ENCODE measurements at regions not wholly inside any gene's neighbourhood (a gene's known extent, or its start where the extent isn't known, plus 50 kb on each side); places are given as distances from the start of the nearest gene placed in this dataset.

GRCh38 chr1:181347495-181348390 is 135.6 kb upstream of the CACNA1E start:
- no peak overlapping the region for H3K18ac ChIP-seq (ENCODE audit: low read depth, low read length)
- DNase-seq (no peak), ATAC-seq (ENCODE audit: low read depth) (no peak)
- in situ Hi-C loops (cut with MboI; ENCODE audit: low sequenced_read_pairs) (no loop called here), intact Hi-C loops (cut with micrococcal nuclease) (no loop called here), dilution Hi-C loops (cut with HindIII; ENCODE audit: low sequenced_read_pairs, unreplicated experiment) (no loop called here)
- no peaks in the 10 kb centered on the region; the same call in 1 of the 2 replicates for H3K27me3 ChIP-seq (ENCODE audit: control insufficient read depth, insufficient read depth, low read length)
- CTCF ChIA-PET = no interaction called here
- no peak overlapping the region for H3K9ac ChIP-seq (ENCODE audit: low read depth, low read length)
- POLR2A ChIA-PET (ENCODE audit: unreplicated experiment) = no interaction called here
- no peak overlapping the region for H4K8ac ChIP-seq (ENCODE audit: low read depth in 2 of 2, low read length in 2 of 2)
- no peak overlapping the region for H2AK5ac ChIP-seq (ENCODE audit: low read depth, low read length)
- WGBS, 2 experiments (ENCODE audit: extremely low coverage in 2 of 2, insufficient read length in 1 of 2) = 47% methylated on average over 6 of the region's 14 CpGs; no CpG with 5 or more reads in 1 of the 2 experiments
- H3K14ac ChIP-seq (replicated peaks; ENCODE audit: low read depth, low read length) = no peak overlapping the region
- no peak overlapping the region for H4K91ac ChIP-seq (ENCODE audit: insufficient read depth, low read depth, low read length)
- H3K4me1 ChIP-seq (ENCODE audit: control insufficient read depth, insufficient read depth, low read length) = no peaks in the 10 kb centered on the region
- H3K4ac ChIP-seq (ENCODE audit: low read depth, low read length) = no peak overlapping the region
- no peak overlapping the region for H3K23ac ChIP-seq (ENCODE audit: low read depth, low read length)
- no peak overlapping the region for H2BK5ac ChIP-seq (ENCODE audit: low read depth, low read length, poor library complexity, severe bottlenecking)
- no peak overlapping the region for H3K27ac ChIP-seq (ENCODE audit: insufficient read depth, low read length)
- H2BK15ac ChIP-seq (ENCODE audit: low read depth, low read length) = no peak overlapping the region
- BruUV-seq (replicated peaks) = no TSS peak
- H2AFZ ChIP-seq (replicated peaks; ENCODE audit: low read length, poor library complexity) = no peak overlapping the region
- no peak overlapping the region for H2BK20ac ChIP-seq (ENCODE audit: low read depth, low read length)
- H3K4me2 ChIP-seq (ENCODE audit: low read depth, low read length) = no peak overlapping the region
- no peak overlapping the region for H2BK120ac ChIP-seq (ENCODE audit: low read depth, low read length)
- no peaks in the 10 kb centered on the region for H3K9me3 ChIP-seq (ENCODE audit: control insufficient read depth, insufficient read depth, low read length)
- H3K9me1 ChIP-seq (ENCODE audit: insufficient read depth, low read length) = peaks cover 2% of the 10 kb centered on the region; the same call in 1 of the 2 replicates
- H3K4me3 ChIP-seq (ENCODE audit: insufficient read depth, low read depth, low read length) = no peak overlapping the region
- no peak overlapping the region for H3K56ac ChIP-seq (ENCODE audit: extremely low read depth, insufficient read depth, low read length)
- no peak overlapping the region for H4K5ac ChIP-seq (ENCODE audit: low read depth, low read length)
- no peaks in the 10 kb centered on the region; the same call in 1 of the 2 replicates for H4K20me1 ChIP-seq (ENCODE audit: insufficient read depth, low read length)
- no peaks in the 10 kb centered on the region for H3K79me1 ChIP-seq (ENCODE audit: low read depth in 1 of 2, low read length in 2 of 2)
- H2AK9ac ChIP-seq (replicated peaks; ENCODE audit: low read depth, low read length, poor library complexity) = no peak overlapping the region
- no peaks in the 10 kb centered on the region for H3K36me3 ChIP-seq (ENCODE audit: control insufficient read depth, insufficient read depth, low read length)
- TF ChIP-seq, protein P1, sequence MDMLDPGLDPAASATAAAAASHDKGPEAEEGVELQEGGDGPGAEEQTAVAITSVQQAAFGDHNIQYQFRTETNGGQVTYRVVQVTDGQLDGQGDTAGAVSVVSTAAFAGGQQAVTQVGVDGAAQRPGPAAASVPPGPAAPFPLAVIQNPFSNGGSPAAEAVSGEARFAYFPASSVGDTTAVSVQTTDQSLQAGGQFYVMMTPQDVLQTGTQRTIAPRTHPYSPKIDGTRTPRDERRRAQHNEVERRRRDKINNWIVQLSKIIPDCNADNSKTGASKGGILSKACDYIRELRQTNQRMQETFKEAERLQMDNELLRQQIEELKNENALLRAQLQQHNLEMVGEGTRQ (IDR thresholded peaks at IDR 0.05; ENCODE audit: low read depth, low read length) = no peak
- TF ChIP-seq FOS (IDR thresholded peaks at IDR 0.05; ENCODE audit: low read depth, low read length) (no peak), CHD1 (IDR thresholded peaks at IDR 0.05; ENCODE audit: low read depth, low read length) (no peak), MAFK (IDR thresholded peaks at IDR 0.05; ENCODE audit: low read depth, low read length) (no peak), MXI1 (IDR thresholded peaks at IDR 0.05; ENCODE audit: borderline replicate concordance, low read depth, low read length) (no peak), CEBPB (IDR thresholded peaks at IDR 0.05; ENCODE audit: low read depth, low read length) (no peak), SMC3 (IDR thresholded peaks at IDR 0.05; ENCODE audit: low read depth, low read length) (no peak), NFE2L2 (IDR thresholded peaks at IDR 0.05; ENCODE audit: low read depth, low read length) (no peak), RAD21 (IDR thresholded peaks at IDR 0.05; ENCODE audit: low read length) (no peak), BHLHE40 (IDR thresholded peaks at IDR 0.05; ENCODE audit: low read depth, low read length) (no peak), POLR2A (IDR thresholded peaks at IDR 0.05; ENCODE audit: low read depth, low read length) (no peak), RFX5 (IDR thresholded peaks at IDR 0.05; ENCODE audit: low read depth, low read length) (no peak), MAZ (IDR thresholded peaks at IDR 0.05; ENCODE audit: borderline replicate concordance, low read depth, low read length) (no peak)
- TF ChIP-seq, protein P2, sequence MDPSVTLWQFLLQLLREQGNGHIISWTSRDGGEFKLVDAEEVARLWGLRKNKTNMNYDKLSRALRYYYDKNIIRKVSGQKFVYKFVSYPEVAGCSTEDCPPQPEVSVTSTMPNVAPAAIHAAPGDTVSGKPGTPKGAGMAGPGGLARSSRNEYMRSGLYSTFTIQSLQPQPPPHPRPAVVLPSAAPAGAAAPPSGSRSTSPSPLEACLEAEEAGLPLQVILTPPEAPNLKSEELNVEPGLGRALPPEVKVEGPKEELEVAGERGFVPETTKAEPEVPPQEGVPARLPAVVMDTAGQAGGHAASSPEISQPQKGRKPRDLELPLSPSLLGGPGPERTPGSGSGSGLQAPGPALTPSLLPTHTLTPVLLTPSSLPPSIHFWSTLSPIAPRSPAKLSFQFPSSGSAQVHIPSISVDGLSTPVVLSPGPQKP (IDR thresholded peaks at IDR 0.05; ENCODE audit: borderline replicate concordance, low read depth, low read length) = no peak
- TF ChIP-seq, protein P3, sequence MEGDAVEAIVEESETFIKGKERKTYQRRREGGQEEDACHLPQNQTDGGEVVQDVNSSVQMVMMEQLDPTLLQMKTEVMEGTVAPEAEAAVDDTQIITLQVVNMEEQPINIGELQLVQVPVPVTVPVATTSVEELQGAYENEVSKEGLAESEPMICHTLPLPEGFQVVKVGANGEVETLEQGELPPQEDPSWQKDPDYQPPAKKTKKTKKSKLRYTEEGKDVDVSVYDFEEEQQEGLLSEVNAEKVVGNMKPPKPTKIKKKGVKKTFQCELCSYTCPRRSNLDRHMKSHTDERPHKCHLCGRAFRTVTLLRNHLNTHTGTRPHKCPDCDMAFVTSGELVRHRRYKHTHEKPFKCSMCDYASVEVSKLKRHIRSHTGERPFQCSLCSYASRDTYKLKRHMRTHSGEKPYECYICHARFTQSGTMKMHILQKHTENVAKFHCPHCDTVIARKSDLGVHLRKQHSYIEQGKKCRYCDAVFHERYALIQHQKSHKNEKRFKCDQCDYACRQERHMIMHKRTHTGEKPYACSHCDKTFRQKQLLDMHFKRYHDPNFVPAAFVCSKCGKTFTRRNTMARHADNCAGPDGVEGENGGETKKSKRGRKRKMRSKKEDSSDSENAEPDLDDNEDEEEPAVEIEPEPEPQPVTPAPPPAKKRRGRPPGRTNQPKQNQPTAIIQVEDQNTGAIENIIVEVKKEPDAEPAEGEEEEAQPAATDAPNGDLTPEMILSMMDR (conservative IDR thresholded peaks at IDR 0.05; ENCODE audit: low read depth, low read length) = no peak

All from IMR-90 (cell line).